SK-N-SH treated with all-trans-retinoic acid at 6 μM for 48 hours (cell line): ENCODE measurements at regions not wholly inside any gene's neighbourhood (a gene's known extent, or its start where the extent isn't known, plus 50 kb on each side); places are given as distances from the start of the nearest gene placed in this dataset.
A peak's percentile ranks its signal among the peaks of the same experiment; 100 is the strongest.

ENCODE experiments used
- ARNTL ChIP-seq: fragments of 450-650 bp; formaldehyde crosslinking; IDR thresholded peaks from 2 replicates; pipeline ENCODE4 v1.5.0; 2020; ENCODE audit warnings: low read depth, mild to moderate bottlenecking, moderate library complexity, borderline replicate concordance
- GLIS3 ChIP-seq: fragments of 250-450 bp; sonication (Bioruptor Pico); IDR thresholded peaks from 2 replicates; pipeline ENCODE4 v1.5.0; 2020; ENCODE audit warnings: mild to moderate bottlenecking, moderate library complexity
- OSR1 ChIP-seq: fragments of 250-450 bp; sonication (Bioruptor Pico); IDR thresholded peaks from 2 replicates; pipeline ENCODE4 v1.8.0; 2022; ENCODE audit warnings: moderate library complexity, mild to moderate bottlenecking, inconsistent platforms
- TCF4 ChIP-seq: fragments of 250-450 bp; sonication (Bioruptor Pico); IDR thresholded peaks from 2 replicates; pipeline ENCODE4 v1.8.0; 2021; ENCODE audit warnings: mild to moderate bottlenecking, moderate library complexity, borderline replicate concordance
- TOX ChIP-seq: fragments of 250-450 bp; sonication (Bioruptor Pico); IDR thresholded peaks from 2 replicates; pipeline ENCODE4 v1.8.0; 2021; ENCODE audit warnings: mild to moderate bottlenecking, moderate library complexity, borderline replicate concordance
- ZNF565 ChIP-seq: fragments of 450-650 bp; formaldehyde crosslinking; conservative IDR thresholded peaks from 2 replicates; pipeline ENCODE4 v1.5.0; 2020; ENCODE audit warnings: low read depth, mild to moderate bottlenecking, moderate library complexity
- ZNF70 ChIP-seq: fragments of 450-650 bp; formaldehyde crosslinking; IDR thresholded peaks from 2 replicates; pipeline ENCODE4 v1.5.0; 2020; ENCODE audit warnings: mild to moderate bottlenecking, moderate library complexity
- TF ChIP-seq, protein P1 (sequence below): fragments of 250-450 bp; sonication (Bioruptor Pico); IDR thresholded peaks from 2 replicates; pipeline ENCODE4 v1.5.0; 2020; ENCODE audit warnings: mild to moderate bottlenecking, moderate library complexity
- TF ChIP-seq, protein P2 (sequence below): fragments of 250-450 bp; sonication (Bioruptor Pico); IDR thresholded peaks from 2 replicates; pipeline ENCODE4 v1.5.1; 2021; ENCODE audit warnings: mild to moderate bottlenecking, moderate library complexity
- TF ChIP-seq, protein P3 (sequence below): fragments of 250-450 bp; sonication (Bioruptor Pico); IDR thresholded peaks from 2 replicates; pipeline ENCODE4 v1.8.0; 2021; ENCODE audit warnings: low read depth, mild to moderate bottlenecking, moderate library complexity, borderline replicate concordance
- TF ChIP-seq, protein P4 (sequence below): fragments of 250-450 bp; sonication (Bioruptor Pico); IDR thresholded peaks from 2 replicates; pipeline ENCODE4 v1.8.0; 2020; ENCODE audit warnings: mild to moderate bottlenecking, moderate library complexity, borderline replicate concordance

DNA sequence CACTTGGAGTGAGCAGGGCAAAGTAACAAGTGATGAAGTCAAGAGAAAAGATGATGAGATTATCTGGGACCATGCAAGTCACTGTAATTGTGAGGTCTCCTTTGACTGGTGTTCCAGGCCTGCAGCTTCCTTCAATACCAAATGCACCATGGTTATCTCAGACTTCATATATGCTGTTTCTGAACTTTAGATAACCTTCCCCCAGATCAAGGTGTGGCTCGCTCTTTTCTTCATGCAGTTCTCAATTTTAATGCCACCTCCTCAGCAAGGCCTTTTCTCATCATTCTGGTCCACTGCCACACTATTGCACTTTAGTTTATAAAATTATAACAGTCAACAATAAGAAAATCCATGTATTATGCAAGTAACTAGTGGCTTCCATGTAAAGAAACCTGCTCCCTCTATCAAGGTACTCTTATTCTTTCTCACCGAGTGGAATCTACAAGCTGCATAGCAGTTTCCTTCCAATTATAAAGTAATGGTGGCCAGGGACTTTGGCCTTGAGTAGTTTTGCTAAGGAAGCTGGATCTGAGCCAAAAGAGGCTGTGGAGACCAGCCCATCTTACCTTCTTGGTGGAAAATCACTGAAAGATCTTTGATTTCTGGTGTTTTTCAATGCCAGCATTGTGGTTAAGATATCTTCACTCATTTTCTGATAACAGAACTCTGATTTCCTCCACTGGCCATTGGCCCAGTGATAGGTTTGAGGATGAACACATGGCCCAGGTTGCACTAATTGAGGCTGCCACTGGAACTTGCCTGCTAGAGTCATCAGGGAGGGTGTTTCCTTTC lies 113.6 kb downstream of the KCNE4 start:
- TF ChIP-seq, protein P1, sequence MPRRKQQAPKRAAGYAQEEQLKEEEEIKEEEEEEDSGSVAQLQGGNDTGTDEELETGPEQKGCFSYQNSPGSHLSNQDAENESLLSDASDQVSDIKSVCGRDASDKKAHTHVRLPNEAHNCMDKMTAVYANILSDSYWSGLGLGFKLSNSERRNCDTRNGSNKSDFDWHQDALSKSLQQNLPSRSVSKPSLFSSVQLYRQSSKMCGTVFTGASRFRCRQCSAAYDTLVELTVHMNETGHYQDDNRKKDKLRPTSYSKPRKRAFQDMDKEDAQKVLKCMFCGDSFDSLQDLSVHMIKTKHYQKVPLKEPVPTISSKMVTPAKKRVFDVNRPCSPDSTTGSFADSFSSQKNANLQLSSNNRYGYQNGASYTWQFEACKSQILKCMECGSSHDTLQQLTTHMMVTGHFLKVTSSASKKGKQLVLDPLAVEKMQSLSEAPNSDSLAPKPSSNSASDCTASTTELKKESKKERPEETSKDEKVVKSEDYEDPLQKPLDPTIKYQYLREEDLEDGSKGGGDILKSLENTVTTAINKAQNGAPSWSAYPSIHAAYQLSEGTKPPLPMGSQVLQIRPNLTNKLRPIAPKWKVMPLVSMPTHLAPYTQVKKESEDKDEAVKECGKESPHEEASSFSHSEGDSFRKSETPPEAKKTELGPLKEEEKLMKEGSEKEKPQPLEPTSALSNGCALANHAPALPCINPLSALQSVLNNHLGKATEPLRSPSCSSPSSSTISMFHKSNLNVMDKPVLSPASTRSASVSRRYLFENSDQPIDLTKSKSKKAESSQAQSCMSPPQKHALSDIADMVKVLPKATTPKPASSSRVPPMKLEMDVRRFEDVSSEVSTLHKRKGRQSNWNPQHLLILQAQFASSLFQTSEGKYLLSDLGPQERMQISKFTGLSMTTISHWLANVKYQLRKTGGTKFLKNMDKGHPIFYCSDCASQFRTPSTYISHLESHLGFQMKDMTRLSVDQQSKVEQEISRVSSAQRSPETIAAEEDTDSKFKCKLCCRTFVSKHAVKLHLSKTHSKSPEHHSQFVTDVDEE (CRISPR knock-in tag), result 0 out of 2 replicates have a peak, but pooled peaks have one; percentile 17
- no peak for TF ChIP-seq OSR1 (CRISPR knock-in tag)
- TF ChIP-seq, protein P2, sequence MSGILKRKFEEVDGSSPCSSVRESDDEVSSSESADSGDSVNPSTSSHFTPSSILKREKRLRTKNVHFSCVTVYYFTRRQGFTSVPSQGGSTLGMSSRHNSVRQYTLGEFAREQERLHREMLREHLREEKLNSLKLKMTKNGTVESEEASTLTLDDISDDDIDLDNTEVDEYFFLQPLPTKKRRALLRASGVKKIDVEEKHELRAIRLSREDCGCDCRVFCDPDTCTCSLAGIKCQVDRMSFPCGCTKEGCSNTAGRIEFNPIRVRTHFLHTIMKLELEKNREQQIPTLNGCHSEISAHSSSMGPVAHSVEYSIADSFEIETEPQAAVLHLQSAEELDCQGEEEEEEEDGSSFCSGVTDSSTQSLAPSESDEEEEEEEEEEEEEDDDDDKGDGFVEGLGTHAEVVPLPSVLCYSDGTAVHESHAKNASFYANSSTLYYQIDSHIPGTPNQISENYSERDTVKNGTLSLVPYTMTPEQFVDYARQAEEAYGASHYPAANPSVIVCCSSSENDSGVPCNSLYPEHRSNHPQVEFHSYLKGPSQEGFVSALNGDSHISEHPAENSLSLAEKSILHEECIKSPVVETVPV, result no peak
- TF ChIP-seq, protein P3, sequence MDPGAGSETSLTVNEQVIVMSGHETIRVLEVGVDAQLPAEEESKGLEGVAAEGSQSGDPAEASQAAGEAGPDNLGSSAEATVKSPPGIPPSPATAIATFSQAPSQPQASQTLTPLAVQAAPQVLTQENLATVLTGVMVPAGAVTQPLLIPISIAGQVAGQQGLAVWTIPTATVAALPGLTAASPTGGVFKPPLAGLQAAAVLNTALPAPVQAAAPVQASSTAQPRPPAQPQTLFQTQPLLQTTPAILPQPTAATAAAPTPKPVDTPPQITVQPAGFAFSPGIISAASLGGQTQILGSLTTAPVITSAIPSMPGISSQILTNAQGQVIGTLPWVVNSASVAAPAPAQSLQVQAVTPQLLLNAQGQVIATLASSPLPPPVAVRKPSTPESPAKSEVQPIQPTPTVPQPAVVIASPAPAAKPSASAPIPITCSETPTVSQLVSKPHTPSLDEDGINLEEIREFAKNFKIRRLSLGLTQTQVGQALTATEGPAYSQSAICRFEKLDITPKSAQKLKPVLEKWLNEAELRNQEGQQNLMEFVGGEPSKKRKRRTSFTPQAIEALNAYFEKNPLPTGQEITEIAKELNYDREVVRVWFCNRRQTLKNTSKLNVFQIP, result no peak
- TF ChIP-seq GLIS3, result no peak
- no peak for TF ChIP-seq ZNF565 (CRISPR knock-in tag)
- TF ChIP-seq, protein P4, sequence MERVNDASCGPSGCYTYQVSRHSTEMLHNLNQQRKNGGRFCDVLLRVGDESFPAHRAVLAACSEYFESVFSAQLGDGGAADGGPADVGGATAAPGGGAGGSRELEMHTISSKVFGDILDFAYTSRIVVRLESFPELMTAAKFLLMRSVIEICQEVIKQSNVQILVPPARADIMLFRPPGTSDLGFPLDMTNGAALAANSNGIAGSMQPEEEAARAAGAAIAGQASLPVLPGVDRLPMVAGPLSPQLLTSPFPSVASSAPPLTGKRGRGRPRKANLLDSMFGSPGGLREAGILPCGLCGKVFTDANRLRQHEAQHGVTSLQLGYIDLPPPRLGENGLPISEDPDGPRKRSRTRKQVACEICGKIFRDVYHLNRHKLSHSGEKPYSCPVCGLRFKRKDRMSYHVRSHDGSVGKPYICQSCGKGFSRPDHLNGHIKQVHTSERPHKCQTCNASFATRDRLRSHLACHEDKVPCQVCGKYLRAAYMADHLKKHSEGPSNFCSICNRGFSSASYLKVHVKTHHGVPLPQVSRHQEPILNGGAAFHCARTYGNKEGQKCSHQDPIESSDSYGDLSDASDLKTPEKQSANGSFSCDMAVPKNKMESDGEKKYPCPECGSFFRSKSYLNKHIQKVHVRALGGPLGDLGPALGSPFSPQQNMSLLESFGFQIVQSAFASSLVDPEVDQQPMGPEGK (CRISPR knock-in tag), result no peak
- TF ChIP-seq TCF4, result peak; percentile 62; the same call in 1 of the 2 replicates
- TF ChIP-seq ARNTL (CRISPR knock-in tag), result no peak
- TF ChIP-seq ZNF70 (CRISPR knock-in tag), result no peak
- TF ChIP-seq TOX, result no peak
